ENCODE measurements at regions not wholly inside any gene's neighbourhood (a gene's known extent, or its start where the extent isn't known, plus 50 kb on each side); places are given as distances from the start of the nearest gene placed in this dataset.

GRCh38 chr6:23523771-23524170, 602.2 kb upstream of the NRSN1 start:
- no peaks in the 10 kb centered on the region for H3K9me3 ChIP-seq (ENCODE audit: insufficient read depth, low read depth, low read length)
- H3K9me2 ChIP-seq (replicated peaks; ENCODE audit: low read depth, low read length) = no peaks in the 10 kb centered on the region
- no peak overlapping the region for H3K4me3 ChIP-seq (ENCODE audit: low read length, poor library complexity, severe bottlenecking)
- H2AFZ ChIP-seq (ENCODE audit: low read length) = no peak overlapping the region
- TF ChIP-seq EZH2phosphoT487 (IDR thresholded peaks at IDR 0.05; ENCODE audit: borderline replicate concordance) (no peak), CTCF (conservative IDR thresholded peaks at IDR 0.05; ENCODE audit: low read length) (no peak)
- no peak overlapping the region for H3K9ac ChIP-seq (ENCODE audit: low read depth, low read length, poor library complexity, severe bottlenecking)
- no peaks in the 10 kb centered on the region for H3K36me3 ChIP-seq (ENCODE audit: insufficient read depth, low read length)
- no peak overlapping the region for H3K4me2 ChIP-seq (ENCODE audit: low read depth, low read length, poor library complexity, severe bottlenecking)
- no peaks in the 10 kb centered on the region for H3K79me2 ChIP-seq (ENCODE audit: insufficient read depth, low read length)
- H3F3A ChIP-seq (ENCODE audit: low read depth) = no peaks in the 10 kb centered on the region
- H3K27me3 ChIP-seq (ENCODE audit: insufficient read depth, low read length, poor library complexity, severe bottlenecking) = no peaks in the 10 kb centered on the region
- H4K20me1 ChIP-seq (ENCODE audit: insufficient read depth, low read length, poor library complexity, severe bottlenecking) = no peaks in the 10 kb centered on the region
- no peaks in the 10 kb centered on the region for H3K4me1 ChIP-seq (ENCODE audit: insufficient read depth, low read length, poor library complexity, severe bottlenecking)

GRCh38 chr6:23524548-23524947, 601.5 kb upstream of the NRSN1 start:
- Histone ChIP-seq H2AFZ (ENCODE audit: low read length) (no peak overlapping the region), H3K79me2 (ENCODE audit: insufficient read depth, low read length) (no peaks in the 10 kb centered on the region), H3K9me2 (replicated peaks; ENCODE audit: low read depth, low read length) (no peaks in the 10 kb centered on the region), H3K4me2 (ENCODE audit: low read depth, low read length, poor library complexity, severe bottlenecking) (no peak overlapping the region), H3K9ac (ENCODE audit: low read depth, low read length, poor library complexity, severe bottlenecking) (no peak overlapping the region), H3K4me1 (ENCODE audit: insufficient read depth, low read length, poor library complexity, severe bottlenecking) (no peaks in the 10 kb centered on the region), H3K27me3 (ENCODE audit: insufficient read depth, low read length, poor library complexity, severe bottlenecking) (no peaks in the 10 kb centered on the region), H3F3A (ENCODE audit: low read depth) (no peaks in the 10 kb centered on the region), H3K9me3 (ENCODE audit: insufficient read depth, low read depth, low read length) (no peaks in the 10 kb centered on the region), H3K36me3 (ENCODE audit: insufficient read depth, low read length) (no peaks in the 10 kb centered on the region), H4K20me1 (ENCODE audit: insufficient read depth, low read length, poor library complexity, severe bottlenecking) (no peaks in the 10 kb centered on the region), H3K4me3 (ENCODE audit: low read length, poor library complexity, severe bottlenecking) (no peak overlapping the region)
- no peak for TF ChIP-seq EZH2phosphoT487 (IDR thresholded peaks at IDR 0.05; ENCODE audit: borderline replicate concordance)
- no peak for TF ChIP-seq CTCF (conservative IDR thresholded peaks at IDR 0.05; ENCODE audit: low read length)

GRCh38 chr6:23526526-23526925, 599.5 kb upstream of the NRSN1 start:
- Histone ChIP-seq H3K4me2 (ENCODE audit: low read depth, low read length, poor library complexity, severe bottlenecking) (no peak overlapping the region), H4K20me1 (ENCODE audit: insufficient read depth, low read length, poor library complexity, severe bottlenecking) (no peaks in the 10 kb centered on the region), H3K27me3 (ENCODE audit: insufficient read depth, low read length, poor library complexity, severe bottlenecking) (no peaks in the 10 kb centered on the region), H3K4me1 (ENCODE audit: insufficient read depth, low read length, poor library complexity, severe bottlenecking) (no peaks in the 10 kb centered on the region), H3K36me3 (ENCODE audit: insufficient read depth, low read length) (no peaks in the 10 kb centered on the region), H3K9ac (ENCODE audit: low read depth, low read length, poor library complexity, severe bottlenecking) (no peak overlapping the region), H3K79me2 (ENCODE audit: insufficient read depth, low read length) (no peaks in the 10 kb centered on the region), H3K4me3 (ENCODE audit: low read length, poor library complexity, severe bottlenecking) (no peak overlapping the region), H3K9me2 (replicated peaks; ENCODE audit: low read depth, low read length) (no peaks in the 10 kb centered on the region), H2AFZ (ENCODE audit: low read length) (no peak overlapping the region), H3K9me3 (ENCODE audit: insufficient read depth, low read depth, low read length) (no peaks in the 10 kb centered on the region), H3F3A (ENCODE audit: low read depth) (no peaks in the 10 kb centered on the region)
- TF ChIP-seq CTCF (conservative IDR thresholded peaks at IDR 0.05; ENCODE audit: low read length) (no peak), EZH2phosphoT487 (IDR thresholded peaks at IDR 0.05; ENCODE audit: borderline replicate concordance) (no peak)

All from Loucy (cell line).